NCI-H69 (cell line): ENCODE measurements at regions not wholly inside any gene's neighbourhood (a gene's known extent, or its start where the extent isn't known, plus 50 kb on each side); places are given as distances from the start of the nearest gene placed in this dataset.
"Not testable (repeated sequence)": the region's sequence is repeated elsewhere in the genome, so short reads cannot be mapped to it uniquely, and the experiment has no call there.

Experiments
- DNase-seq: peaks from one replicate; lab custom pipeline; 2025; lab: John Stamatoyannopoulos, UW

DNA sequence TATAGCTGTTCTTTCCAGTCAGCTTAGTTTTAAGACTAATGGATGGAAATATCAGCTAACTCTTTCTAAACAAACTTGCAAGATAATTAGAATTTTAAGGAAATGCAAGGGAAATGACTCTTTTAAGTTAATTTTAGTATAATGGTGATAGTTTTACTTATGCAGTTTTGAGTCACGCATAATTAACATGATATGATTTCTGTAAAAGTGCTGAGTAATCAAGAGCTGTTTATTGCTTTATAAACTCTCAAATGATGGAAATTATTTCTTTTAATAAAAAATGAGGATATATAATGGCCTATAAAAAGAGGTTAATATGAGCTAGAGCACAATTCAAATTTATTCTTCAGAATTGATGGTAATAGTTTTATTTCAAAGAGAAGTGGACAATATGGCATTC is 385.9 kb downstream of the GLUD2 start:
- no peak for DNase-seq

GRCh38 chrX:121437666-121438065 is 390.3 kb downstream of the GLUD2 start:
- not testable (repeated sequence) for DNase-seq

DNA sequence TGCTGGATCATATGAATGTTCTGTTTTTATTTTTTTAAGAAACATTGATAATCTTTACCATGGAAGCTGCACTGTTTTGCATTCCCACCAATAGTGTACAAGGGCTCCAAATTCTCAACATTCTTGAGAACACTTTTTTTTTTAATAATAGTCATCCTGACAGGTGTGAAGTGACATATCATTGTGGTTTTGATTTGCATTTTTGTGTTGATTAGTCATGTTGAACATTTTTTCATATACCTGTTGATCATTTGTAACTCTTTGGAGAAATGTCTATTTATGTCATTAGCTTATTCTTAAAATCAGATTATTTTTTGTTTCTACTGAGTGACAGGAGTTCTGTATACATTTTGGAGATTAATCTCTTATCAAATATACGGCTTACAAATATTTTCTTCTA is 408.5 kb downstream of the GLUD2 start:
- DNase-seq = no peak

GRCh38 chrX:121456315-121456714 is 408.9 kb downstream of the GLUD2 start:
- DNase-seq = no peak

- no peak for DNase-seq
Observed at GRCh38 chrX:121457096-121457495, 409.7 kb downstream of the GLUD2 start.

GRCh38 chrX:121479406-121479805 is 432.0 kb downstream of the GLUD2 start:
- DNase-seq = peak; percentile 57

DNA sequence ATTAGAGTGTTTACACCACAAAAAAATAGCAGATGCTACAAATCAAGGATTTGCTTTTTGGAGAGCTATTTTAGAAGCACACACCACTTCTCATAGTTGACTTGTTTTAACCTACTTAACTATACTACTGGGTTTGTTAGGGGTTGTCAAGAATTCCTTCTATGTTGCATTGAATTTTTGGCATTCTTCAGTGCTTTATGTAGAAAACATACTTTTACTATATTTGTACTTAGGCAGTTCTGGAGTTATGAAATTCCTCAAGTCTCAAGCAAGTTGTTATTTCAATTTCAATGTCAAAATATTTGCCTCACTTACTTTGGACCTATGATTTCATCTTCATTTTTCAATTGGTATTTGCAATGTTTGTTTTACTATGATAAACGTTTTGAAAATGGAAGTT is 449.6 kb downstream of the GLUD2 start:
- no peak for DNase-seq

DNA sequence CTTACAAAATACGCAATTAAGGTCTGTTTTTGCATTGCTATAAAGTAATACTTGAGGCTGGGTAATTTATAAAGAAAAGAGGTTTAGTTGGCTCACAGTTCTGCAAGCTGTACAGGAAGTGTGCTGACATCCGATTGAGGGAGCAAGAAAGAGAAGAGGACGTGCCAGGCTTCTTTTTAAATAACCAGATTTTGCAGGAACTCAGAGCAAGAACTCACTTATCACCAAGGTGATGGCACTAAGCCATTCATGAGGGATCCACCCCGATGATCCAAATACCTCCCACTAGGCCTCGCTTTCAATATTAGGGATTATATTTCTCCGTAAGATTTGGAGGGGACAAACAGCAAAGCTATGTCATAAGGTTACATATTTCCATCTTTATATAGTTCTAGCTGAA is 456.7 kb downstream of the GLUD2 start:
- peak; percentile 1 for DNase-seq

DNA sequence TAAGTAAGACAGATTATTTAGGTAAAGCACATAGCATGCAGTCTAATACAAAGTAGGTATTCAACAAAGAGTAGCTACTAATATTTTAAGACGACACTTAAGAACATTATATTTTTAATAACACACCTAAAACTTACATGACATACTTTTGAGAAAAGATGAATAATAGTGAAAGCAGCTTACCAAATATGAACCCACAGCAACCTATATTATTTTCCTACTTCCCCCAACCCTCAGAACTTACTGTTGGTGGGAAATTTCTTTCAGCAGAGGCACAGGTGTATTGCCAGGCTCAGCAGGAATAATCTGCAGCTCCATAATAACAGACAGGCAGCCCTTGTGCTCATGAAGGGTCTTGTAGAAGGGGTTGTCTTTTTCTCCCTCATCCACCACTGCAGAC is 498.9 kb downstream of the GLUD2 start:
- DNase-seq = no peak

- no peak for DNase-seq
Observed at GRCh38 chrX:121558886-121559285, 511.5 kb downstream of the GLUD2 start.

GRCh38 chrX:121562616-121563015 is 515.2 kb downstream of the GLUD2 start:
- DNase-seq = no peak

GRCh38 chrX:121569609-121570008 is 522.2 kb downstream of the GLUD2 start:
- DNase-seq = no peak

- no peak for DNase-seq
Observed at GRCh38 chrX:121570072-121570841, 522.8 kb downstream of the GLUD2 start.

DNA sequence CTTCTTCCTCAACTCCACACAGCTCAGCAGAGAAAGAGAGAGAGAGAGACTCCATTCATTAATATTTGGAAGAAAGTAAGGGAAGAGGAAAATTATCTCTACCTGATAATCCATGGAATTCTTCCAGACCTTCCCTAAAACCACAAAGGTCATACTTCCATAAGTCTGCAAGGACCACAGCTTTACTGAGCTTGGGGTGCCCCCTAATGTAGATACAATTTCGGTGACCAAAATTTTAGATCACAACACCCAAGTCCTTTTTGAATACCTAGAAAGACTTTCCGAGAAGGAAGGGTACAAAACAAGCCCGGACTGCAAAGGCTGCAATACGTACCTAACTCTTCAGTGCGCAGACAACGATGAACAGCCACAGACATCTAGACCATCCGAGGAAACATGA is 523.9 kb downstream of the GLUD2 start:
- peak; percentile 1 for DNase-seq

DNA sequence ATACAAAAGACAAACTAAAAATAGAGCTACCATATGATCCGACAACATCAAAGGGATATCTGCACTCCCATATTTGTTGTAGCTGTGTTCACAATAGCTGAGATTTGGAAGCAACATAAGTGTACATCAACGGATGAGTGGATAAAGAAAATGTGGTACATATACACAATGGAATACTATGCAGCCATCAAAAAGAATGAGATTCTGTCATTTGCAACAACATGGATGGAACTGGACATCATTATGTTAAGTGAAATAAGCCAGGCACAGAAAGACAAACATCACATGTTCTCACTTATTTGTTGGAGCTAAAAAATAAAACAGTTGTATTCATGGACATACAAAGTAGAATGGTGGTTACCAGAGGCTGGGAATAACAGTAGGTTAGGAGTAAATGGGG is 527.0 kb downstream of the GLUD2 start:
- DNase-seq = not testable (repeated sequence)

DNA sequence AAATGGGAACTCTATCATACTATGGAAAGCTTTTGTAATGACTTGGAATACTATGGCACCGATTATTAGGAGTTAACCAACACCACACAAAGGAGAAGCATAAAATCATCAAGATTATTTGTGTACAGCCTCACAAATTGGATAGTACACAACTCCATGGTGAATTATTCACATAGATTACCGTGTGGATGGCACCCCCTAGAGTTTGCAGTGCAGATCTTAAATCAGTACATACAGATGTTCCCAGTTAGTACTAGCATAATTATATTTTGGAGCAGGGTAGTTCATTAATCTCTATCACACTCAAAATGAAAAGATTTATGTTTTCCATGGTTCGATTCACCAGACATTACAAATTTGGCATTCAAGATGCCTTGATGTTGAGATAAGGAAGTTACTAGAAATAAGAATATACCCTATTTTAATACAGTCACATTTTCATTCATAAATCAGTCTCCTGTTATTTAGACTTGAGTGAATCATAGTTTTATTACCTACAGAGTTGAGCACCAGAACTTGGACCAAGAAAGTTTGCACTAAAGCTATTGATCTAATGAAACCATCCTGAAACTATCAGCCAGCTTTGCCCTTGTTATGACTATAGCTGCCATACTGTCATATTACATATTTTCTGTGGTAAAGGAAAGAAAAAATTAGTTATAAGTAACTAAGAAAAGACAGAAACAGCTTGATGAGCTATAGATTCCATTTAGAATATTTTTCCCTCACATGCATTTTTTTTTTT is 531.8 kb downstream of the GLUD2 start:
- peak; percentile 68 for DNase-seq

DNA sequence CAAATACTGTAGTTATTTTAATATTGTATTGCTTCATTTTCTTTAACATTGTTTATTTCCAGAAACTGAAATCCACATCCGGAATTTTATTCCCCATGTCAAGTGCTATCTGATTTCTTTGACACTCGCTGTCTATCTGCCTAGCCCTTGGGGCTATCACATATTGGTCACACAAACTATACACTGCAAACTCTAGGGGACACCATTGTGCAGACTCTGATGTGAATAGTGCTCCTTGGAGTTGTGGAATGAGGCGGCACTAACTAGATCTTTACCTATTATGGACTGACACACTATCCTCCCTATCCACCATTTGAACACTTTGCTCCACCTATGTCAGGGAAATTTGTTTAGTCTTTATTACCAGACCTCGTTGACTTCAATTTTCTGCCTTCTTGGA is 534.5 kb downstream of the GLUD2 start:
- DNase-seq = peak; percentile 15

DNA sequence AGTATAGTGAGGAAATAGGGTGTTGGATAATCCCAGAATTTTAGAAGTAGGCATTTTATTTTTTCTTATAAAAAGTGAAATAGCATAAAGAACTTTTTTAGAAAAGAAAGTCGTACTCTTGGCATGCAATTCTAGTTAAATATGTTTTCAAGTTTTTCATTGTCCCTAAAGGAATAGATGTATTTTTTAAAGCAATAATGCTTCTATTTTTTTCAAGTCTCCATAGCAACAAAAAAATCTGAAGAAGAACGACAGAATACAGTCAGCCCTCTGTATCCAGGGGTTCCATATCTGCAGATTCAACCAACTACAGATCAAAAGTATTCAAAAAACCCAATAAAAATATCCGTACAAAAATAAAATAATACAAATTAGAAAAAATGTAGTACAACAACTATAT is 538.2 kb downstream of the GLUD2 start:
- no peak for DNase-seq

GRCh38 chrX:121592884-121593283 is 545.5 kb downstream of the GLUD2 start:
- DNase-seq = no peak

GRCh38 chrX:121598356-121598755 is 550.9 kb downstream of the GLUD2 start:
- DNase-seq = no peak

DNA sequence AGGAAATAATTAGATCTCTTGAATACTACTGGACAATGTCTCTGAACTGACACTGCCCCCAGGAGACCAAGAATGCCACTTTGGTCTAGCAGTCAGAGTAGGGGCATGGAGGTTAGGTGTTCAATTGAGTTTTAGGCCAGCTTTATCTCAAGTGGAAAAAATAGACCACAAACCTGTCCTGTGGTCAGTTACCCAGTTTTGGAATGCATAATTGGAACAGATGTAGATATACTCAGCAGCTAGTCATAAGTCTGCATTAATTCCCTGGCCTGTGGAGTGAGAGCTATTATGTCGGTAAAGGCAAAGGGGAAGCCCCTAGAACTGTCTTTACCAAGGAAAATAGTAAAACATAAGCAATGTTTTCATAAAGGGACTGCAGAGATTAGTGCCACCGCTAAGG is 587.7 kb downstream of the GLUD2 start:
- no peak for DNase-seq

DNA sequence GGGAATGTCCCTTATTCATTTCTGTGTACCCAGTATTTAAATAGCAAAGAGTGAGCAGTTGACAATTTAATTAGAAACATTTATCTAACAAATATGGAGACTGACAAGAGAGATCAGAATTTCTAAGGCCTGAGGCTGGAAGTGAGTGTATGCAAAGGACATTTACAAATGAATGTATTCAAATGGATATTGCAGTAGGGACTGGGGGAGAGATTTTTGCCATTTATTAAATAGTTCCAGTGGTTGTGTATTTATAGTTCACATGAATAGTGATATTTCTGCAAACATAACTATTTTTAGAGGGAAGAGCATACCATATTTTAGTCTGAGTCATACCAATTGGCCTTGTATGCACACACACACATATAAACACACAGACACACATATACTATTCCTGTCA is 592.4 kb downstream of the GLUD2 start:
- no peak for DNase-seq

DNA sequence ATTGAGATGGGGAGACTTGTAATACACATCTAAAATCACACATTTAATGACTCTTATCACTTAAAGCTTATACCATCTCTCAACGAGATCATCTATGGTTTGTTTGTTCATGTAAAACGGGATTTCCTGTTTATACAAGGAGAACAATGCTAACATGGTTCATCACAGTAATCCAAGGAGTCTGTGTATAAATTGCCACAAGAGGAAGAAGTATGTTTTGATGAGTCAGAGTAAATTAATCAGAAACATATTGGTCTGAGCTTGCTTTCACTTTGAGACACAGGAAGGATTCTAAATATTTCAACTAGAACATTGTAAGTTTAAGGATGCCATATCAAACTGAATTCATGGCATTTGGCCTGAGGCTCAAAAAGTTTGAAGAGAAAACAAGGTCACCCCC is 594.1 kb downstream of the GLUD2 start:
- peak; percentile 44 for DNase-seq

DNA sequence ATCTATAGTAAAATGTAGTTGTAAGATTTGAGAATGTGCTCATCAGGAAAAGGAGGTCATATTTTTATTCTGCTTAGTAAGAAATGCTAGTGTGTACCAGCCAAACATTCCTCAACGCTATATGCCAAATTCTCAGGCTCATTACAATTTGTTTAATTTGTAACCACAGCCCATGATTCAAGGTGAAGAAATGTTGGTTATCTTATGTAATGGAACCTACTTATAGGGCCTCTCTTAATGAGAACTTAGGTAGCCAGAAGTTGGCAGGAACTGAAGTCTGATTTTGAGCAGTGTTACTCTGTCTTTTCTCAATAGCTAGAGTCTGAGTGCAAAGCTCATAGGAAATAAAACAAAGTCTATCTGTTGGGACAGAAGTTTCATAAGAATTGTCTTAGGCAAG is 595.0 kb downstream of the GLUD2 start:
- no peak for DNase-seq
